DMS114 treated with DMSO at 0.1 percent for 48 hours (cell line): ENCODE measurements at regions not wholly inside any gene's neighbourhood (a gene's known extent, or its start where the extent isn't known, plus 50 kb on each side); places are given as distances from the start of the nearest gene placed in this dataset.

ENCODE experiments used
- DNase-seq: peaks from one replicate; lab custom pipeline; 2025; ENCODE audit not compliant: unreplicated experiment; lab: John Stamatoyannopoulos, UW

GRCh38 chr12:46131732-46132469, 136.9 kb downstream of the SLC38A1 start:
- DNase-seq, result no peak

GRCh38 chr12:46127656-46128055, 137.3 kb upstream of the SCAF11 start:
- DNase-seq, result no peak

DNA sequence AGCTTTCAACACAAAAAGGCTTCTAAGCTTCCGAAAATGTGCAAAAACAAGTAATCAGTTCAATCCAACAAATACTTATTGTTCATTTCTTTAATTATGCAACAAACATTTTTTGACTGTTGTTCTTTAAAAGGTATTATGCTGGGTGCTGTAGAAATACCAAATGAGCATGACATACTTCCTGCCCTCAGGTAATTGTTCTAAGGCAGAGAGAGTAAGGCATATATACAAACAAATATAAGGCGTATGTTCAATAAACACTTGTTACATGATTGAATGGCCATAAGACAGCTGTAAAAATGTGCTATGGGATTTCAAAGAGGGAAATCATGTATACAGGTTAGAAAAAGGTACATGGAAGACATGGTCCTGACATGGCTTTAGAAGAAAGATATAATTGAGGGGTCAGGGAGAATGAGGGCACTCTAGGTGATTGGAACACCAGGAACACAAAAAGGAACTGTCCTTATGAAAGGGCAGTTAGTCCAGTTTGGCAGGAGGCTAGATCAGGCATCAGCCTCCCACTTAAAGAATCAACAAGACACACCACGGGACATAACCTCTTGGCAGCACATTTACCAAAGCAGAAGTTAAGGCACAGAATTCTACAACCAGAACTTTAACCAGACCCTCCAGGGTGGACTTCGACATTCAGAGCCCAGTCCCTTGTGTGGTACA, 135.8 kb upstream of the SCAF11 start:
- no peak for DNase-seq

DNA sequence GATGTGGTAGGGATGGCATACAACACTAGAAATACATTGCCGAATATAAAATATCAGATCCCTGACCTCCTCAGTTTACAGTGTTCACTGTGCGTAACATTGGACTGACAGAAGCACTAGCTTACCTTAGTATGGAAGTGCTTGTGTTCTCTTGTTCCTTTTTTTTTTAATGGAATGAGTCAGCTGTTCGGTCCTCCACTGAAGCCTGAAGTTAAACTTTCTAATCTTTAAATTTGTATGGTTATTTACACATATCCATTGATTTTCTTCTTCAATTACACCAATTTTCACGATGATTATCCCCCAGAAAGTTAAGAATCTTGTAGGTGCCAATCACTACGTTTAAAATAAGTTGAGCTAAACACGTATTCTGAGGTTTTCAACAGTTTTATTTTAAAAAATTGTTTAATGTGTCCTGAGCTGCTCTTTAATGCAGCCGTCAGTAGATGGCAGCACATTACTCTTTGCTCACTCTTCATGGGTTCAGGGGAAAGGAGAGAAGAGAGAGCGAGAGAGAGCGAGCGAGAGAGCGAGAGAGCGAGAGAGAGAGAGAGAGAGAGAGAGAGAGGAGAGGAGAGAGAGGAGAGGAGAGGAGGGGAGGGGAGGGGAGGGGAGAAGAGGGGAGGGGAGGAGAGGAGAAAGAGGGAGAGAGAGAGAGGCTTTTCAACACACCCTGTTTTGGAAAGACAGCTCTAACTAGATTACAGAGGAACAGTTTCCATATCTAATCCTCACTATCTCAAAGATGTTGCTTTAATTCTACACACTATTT, 134.7 kb upstream of the SCAF11 start:
- DNase-seq, result peak; percentile 84

DNA sequence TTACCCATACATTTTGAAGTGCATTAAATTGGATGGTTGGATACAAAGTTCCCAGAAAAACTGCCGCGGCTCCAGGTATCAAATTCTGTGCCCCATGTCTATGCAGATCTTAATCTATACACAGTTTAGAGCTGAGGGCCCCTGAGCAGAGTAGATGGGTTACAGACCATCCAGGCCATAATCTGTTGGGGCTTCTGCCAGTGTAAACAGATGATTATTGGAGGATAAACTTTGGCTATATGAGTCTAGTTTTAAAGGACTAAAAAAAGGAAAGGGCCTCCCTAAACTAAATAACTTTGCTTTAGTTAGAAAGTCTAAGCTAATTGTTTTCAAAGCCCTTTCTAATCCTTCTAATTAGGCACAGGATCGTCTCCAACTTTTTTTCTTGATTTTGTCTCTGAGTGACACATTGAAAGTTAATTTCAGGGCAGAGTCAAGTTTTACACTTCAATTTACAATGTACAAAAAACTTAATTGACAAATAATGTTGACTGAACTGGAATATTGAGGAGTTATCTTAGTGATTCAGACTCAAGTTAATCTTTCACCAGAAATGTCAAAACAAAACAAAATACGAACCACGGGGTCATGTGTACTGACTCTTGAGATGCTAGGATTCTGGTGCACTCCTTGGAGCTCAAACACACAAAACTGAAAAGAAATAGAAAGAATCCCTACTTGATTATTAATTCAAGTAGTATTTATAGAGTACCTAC, 133.9 kb upstream of the SCAF11 start:
- no peak for DNase-seq

- DNase-seq, result no peak
These were observed 122.0 kb upstream of the SCAF11 start for GRCh38 chr12:46112364-46112763.

- no peak for DNase-seq
These were observed 121.3 kb upstream of the SCAF11 start for GRCh38 chr12:46111715-46112114.

DNA sequence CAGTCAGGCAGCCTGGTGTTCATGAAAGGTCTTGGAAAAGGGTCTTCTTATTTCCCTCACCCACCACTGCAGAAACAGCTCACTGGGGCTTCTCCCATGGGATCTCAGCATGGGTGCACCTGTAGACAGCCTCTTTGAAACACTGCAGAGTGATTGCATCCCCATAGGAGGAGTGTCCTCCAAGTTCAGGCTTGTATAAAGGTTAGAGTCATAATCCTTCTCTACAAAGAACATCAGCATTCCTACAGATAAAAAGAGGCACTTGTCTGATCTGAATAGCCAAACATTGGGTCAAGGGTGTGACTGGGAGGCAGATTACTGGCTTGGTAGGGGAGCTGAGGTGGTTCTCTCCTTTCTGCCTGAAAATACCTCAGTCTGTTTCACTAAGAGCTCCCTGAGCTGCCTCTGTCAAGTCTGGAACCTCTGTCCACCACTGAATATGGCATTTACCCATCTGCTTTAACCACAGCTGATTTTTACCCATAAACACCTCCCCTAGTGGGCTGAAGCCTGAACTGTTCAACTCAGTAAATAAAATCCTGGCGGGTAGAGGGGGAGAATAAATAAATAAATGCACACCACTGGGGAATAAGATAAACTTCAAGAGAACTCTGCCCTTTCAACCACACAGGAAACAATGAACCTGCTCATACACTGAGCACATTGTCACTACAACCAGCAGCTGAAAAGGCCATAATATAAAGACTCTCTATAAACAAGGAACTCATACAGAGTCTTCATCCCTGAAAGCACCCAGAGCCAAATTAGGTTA, 120.7 kb upstream of the SCAF11 start:
- DNase-seq, result no peak

- DNase-seq, result no peak
These were observed 119.8 kb upstream of the SCAF11 start for GRCh38 chr12:46110223-46110611.

DNA sequence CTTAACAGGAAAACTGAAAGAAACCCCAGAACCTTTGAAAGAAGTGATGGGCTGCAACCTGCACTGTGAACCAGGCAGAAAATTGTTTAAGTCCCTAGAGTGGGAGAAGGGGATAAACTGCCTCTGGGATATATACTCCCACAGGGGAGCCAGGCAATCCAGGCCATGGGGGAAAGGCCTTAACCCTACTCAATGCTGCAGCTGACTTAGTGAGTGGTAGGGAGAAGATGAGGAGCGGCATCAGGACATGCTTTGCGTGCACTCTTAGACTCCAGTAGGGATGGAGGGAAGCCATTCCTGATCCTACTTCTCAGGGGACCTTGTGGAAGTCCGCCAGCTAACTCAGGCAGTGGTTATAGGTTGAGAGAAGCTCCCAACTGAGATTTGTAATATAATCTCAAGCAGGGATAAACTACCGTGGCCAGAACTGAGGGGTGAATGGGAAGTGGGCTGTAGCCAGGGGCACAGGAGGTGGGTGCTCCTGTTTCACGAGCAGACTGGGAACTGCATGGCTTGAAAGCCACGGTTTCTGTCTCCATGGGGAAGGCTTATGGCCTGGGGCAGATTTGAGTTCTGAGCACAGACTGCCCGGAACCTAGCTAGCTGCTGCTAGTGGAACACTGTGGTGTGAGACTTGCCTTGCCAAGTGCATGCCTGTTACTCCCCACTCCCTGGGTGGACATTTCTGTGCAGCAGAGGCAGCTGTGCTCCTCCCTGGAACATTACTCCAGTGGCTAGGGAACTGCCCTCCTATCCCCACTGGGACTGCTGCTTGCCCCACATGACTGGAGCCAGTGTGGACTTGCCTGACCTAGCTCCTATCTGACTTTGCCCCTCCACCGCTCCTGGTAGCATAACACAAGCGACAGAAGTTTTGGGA, 119.2 kb upstream of the SCAF11 start:
- no peak for DNase-seq

DNA sequence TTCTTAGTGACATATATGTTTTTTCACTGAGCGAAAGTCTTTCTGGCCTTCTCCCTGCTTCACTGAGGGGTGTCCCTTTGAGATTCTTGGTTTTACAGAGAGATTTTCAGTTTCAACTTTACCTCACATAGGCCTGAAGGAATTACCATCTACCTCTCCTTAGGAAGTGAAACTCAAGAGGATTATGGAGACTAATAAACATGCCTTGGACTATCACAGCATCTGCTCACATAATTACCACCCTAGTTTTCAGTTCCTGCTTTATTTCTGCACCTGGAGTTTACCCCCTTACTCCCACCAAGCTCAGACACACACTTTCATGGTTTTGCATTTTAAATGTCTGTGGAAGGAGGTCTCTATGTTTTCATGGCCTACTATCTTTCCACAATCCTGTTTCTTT, 118.3 kb upstream of the SCAF11 start:
- no peak for DNase-seq

DNA sequence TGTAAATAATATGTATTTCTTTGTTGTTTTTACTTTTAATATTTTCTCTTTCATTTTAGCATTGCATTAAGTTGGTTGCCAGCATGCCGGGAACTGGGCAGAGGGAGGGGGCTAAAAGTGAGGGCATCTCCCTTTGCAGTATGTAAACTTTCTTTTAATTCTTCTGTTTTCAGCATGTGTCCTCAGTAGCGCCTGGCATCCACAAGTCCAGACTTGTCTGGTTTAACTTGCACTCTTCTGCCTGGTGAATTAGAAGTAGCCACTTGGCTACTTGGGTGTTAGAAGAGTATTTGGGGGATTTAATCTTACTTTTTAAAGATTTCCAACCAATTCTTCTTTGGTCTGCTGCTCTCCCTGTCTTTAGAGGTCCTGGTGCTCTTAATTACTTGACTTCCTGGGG, 117.2 kb upstream of the SCAF11 start:
- no peak for DNase-seq

- DNase-seq, result no peak
These were observed 115.4 kb upstream of the SCAF11 start for GRCh38 chr12:46105735-46106134.

DNA sequence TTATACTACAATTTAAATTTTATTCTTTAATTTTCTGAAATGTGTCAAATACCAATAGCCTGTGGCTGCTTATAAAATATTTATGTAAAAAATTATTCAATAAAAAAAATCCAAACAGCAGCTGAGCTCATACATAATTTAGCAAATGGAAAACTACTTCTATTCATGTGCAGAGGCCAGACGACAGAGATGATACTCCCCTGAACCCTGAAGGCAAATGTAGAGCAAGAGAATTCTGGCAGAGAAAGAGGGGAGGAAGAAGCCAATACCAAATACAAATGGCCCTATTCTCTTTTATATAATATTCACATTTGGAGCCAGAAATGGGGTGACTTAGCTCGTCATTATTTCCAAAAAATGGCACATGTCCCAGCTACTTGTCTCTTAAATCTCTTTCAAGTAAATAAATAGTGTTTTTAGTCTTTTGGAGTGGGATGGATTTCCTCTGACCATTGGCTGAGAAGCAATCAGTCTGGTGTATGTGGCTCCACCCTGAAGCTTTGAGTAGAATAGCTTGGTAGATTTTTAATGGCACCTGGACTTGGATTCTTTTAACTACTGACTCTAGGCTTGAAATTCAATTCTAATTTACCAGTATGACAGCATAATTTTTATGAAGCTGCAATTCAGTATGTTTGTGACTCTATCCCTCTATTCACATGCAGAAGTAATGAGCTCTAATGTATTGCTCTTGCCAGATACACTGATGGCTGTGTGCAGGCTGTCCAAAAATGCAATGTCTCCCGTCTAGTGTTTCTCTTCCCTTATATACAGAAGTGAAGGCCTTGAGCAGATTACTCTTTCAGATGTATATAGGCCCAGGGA, 113.4 kb upstream of the SCAF11 start:
- no peak for DNase-seq

- DNase-seq, result no peak
These were observed 111.1 kb upstream of the SCAF11 start for GRCh38 chr12:46101485-46101869.

GRCh38 chr12:46100551-46101484, 110.4 kb upstream of the SCAF11 start:
- no peak for DNase-seq

DNA sequence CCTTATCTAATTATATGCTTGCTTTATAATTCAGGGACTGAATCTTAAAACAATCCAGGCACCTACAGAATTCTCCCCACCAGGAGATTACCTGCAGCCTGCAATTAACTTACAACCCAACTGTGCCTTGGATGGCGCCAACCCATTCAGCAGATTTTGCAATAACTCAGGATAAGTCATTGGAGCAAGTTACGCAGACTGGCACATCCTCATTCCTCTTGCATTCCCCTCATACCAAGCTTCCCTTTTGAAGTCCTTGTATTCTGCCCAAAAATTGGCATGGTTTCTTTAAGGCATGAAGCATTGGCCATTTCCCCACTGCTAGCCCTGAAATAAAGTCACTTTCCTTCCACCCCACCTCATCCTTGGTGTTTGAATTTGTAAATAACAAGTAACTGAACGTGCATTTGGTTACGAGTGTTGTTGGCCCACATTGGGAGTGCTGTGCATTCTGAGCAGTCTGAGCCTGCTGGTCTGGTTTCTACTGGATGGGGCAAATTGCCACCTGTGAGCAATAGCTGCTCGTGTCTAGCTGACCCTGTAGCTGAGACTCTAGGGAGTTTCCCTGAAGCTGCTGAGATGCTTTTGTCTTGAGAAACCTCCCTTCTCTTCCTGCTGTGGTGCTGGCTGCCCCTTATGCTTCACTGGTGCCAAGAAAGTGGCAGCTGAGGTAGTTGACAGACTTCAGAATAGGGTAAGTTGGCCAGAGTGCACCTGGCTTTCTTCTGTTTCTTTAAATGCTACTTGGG, 99.2 kb upstream of the SCAF11 start:
- no peak for DNase-seq
